OCI-LY7 (cell line): ENCODE measurements at regions not wholly inside any gene's neighbourhood (a gene's known extent, or its start where the extent isn't known, plus 50 kb on each side); places are given as distances from the start of the nearest gene placed in this dataset.

Experiments used
- BruUV-seq: library from RNA; stranded (reverse); fragments of 400-500 nt; replicated peaks from 2 replicates; lab custom pipeline; 2021; lab: Mats Ljungman, UMichigan
- CTCF ChIA-PET: fragments of 300-600 bp; sonication (Branson Sonifier 250); formaldehyde crosslinking; loops from one replicate; lab custom pipeline; 2022; ENCODE audit warnings: antibody characterized with exemption; ENCODE audit not compliant: unreplicated experiment; lab: Charles Lee
- POLR2A ChIA-PET: fragments of 300-600 bp; sonication (Branson Sonifier 250); formaldehyde crosslinking; loops from one replicate; lab custom pipeline; 2022; ENCODE audit warnings: antibody characterized with exemption; lab: Charles Lee
- DNase-seq: peaks from one replicate; pipeline ENCODE4 v3.0.0-alpha.2; 2015; ENCODE audit warnings: low spot score
- H2AFZ ChIP-seq: fragments of 200-600 bp; sonication (generic), shearing (Covaris generic); 2 replicates; pipeline ENCODE4 v1.6.1; 2014; ENCODE audit warnings: mild to moderate bottlenecking, antibody characterized with exemption, low read length, moderate library complexity
- H3K27ac ChIP-seq: fragments of 200-600 bp; sonication (generic); 2 replicates; pipeline ENCODE4 v1.5.1; 2014; ENCODE audit warnings: mixed run types, low read depth, mild to moderate bottlenecking, moderate library complexity, low read length, inconsistent platforms; ENCODE audit not compliant: poor library complexity, severe bottlenecking
- H3K36me3 ChIP-seq: fragments of 200-600 bp; sonication (generic); 2 replicates; pipeline ENCODE4 v1.6.1; 2014; ENCODE audit warnings: mild to moderate bottlenecking, antibody characterized with exemption, low read length, moderate library complexity, mixed read lengths; ENCODE audit not compliant: insufficient read depth
- H3K4me1 ChIP-seq: fragments of 200-600 bp; sonication (generic); 2 replicates; pipeline ENCODE4 v1.5.1; 2014; ENCODE audit warnings: mild to moderate bottlenecking, low read length; ENCODE audit not compliant: insufficient read depth, poor library complexity, severe bottlenecking
- H3K4me2 ChIP-seq: fragments of 200-600 bp; sonication (generic); 2 replicates; pipeline ENCODE4 v1.6.1; 2014; ENCODE audit warnings: mild to moderate bottlenecking, low read length
- H3K4me3 ChIP-seq: fragments of 200-600 bp; sonication (generic); 2 replicates; pipeline ENCODE4 v1.5.1; 2014; ENCODE audit warnings: mild to moderate bottlenecking, low read depth, low read length; ENCODE audit not compliant: poor library complexity, severe bottlenecking
- H3K79me2 ChIP-seq: fragments of 200-600 bp; sonication (generic); 2 replicates; pipeline ENCODE4 v1.6.1; 2016; ENCODE audit warnings: low read depth, mild to moderate bottlenecking, low read length, moderate library complexity, mixed read lengths; ENCODE audit not compliant: insufficient read depth
- H3K9me2 ChIP-seq: fragments of 200-600 bp; sonication (generic); 2 replicates; pipeline ENCODE4 v1.6.1; 2016; ENCODE audit warnings: mild to moderate bottlenecking, low read length, mixed read lengths; ENCODE audit not compliant: insufficient read depth
- H3K9me3 ChIP-seq: fragments of 200-600 bp; sonication (generic); 2 replicates; pipeline ENCODE4 v1.6.1; 2014; ENCODE audit warnings: mild to moderate bottlenecking, mixed run types, low read length, mixed read lengths
- H4K20me1 ChIP-seq: fragments of 200-600 bp; sonication (generic); 2 replicates; pipeline ENCODE4 v1.6.1; 2014; ENCODE audit warnings: mild to moderate bottlenecking, antibody characterized with exemption, low read length, moderate library complexity, mixed read lengths; ENCODE audit not compliant: insufficient read depth
- CTCF ChIP-seq: fragments of 200-600 bp; sonication (generic); conservative IDR thresholded peaks from 2 replicates; pipeline ENCODE4 v1.5.1; 2014; ENCODE audit warnings: mild to moderate bottlenecking, antibody characterized with exemption, low read length, moderate library complexity, mixed read lengths
- EZH2phosphoT487 ChIP-seq: fragments of 200-600 bp; sonication (generic); IDR thresholded peaks from 2 replicates; pipeline ENCODE4 v1.6.1; 2018; ENCODE audit warnings: low read depth, borderline replicate concordance, mild to moderate bottlenecking, mixed run types, antibody characterized with exemption, low read length, moderate library complexity, mixed read lengths
- intact Hi-C: fragments of 100-400 bp; cut with micrococcal nuclease; formaldehyde crosslinking; loops from one replicate; pipeline ENCODE4 v1.10.0; 2022; ENCODE audit not compliant: unreplicated experiment

GRCh38 chr11:23370580-23371275 lies 510.5 kb upstream of the CCDC179 start:
- no peak overlapping the region for H2AFZ ChIP-seq
- no peak overlapping the region for H3K27ac ChIP-seq
- no peaks in the 10 kb centered on the region; the same call in 1 of the 2 replicates for H3K9me3 ChIP-seq
- TF ChIP-seq EZH2phosphoT487 (no peak), CTCF (no peak)
- H3K36me3 ChIP-seq = no peaks in the 10 kb centered on the region
- intact Hi-C loops = no loop called here
- no peak for DNase-seq
- ChIA-PET CTCF (no interaction called here), POLR2A (no interaction called here)
- H3K4me1 ChIP-seq = no peaks in the 10 kb centered on the region
- no peaks in the 10 kb centered on the region for H3K9me2 ChIP-seq
- no TSS peak for BruUV-seq
- H3K4me3 ChIP-seq = no peak overlapping the region
- no peaks in the 10 kb centered on the region for H4K20me1 ChIP-seq
- no peak overlapping the region for H3K4me2 ChIP-seq
- no peaks in the 10 kb centered on the region for H3K79me2 ChIP-seq

- Histone ChIP-seq H3K9me3 (no peaks in the 10 kb centered on the region), H3K4me3 (no peak overlapping the region), H2AFZ (no peak overlapping the region), H3K36me3 (no peaks in the 10 kb centered on the region), H3K27ac (no peak overlapping the region), H3K79me2 (no peaks in the 10 kb centered on the region), H3K4me2 (no peak overlapping the region), H3K4me1 (no peaks in the 10 kb centered on the region), H3K9me2 (no peaks in the 10 kb centered on the region), H4K20me1 (no peaks in the 10 kb centered on the region)
- BruUV-seq = no TSS peak
- ChIA-PET CTCF (no interaction called here), POLR2A (no interaction called here)
- no peak for DNase-seq
- intact Hi-C loops = no loop called here
- TF ChIP-seq CTCF (no peak), EZH2phosphoT487 (no peak)
These were observed 517.6 kb upstream of the CCDC179 start for GRCh38 chr11:23377909-23378308.

- Histone ChIP-seq H3K4me1 (no peaks in the 10 kb centered on the region), H3K4me3 (no peak overlapping the region), H3K9me2 (no peaks in the 10 kb centered on the region), H3K36me3 (no peaks in the 10 kb centered on the region), H3K79me2 (no peaks in the 10 kb centered on the region), H3K4me2 (no peak overlapping the region), H2AFZ (no peak overlapping the region), H3K9me3 (no peaks in the 10 kb centered on the region), H3K27ac (no peak overlapping the region), H4K20me1 (no peaks in the 10 kb centered on the region)
- no peak for DNase-seq
- BruUV-seq = no TSS peak
- TF ChIP-seq EZH2phosphoT487 = no peak
- TF ChIP-seq CTCF = no peak
- intact Hi-C loops = no loop called here
- CTCF ChIA-PET = no interaction called here
- POLR2A ChIA-PET = interaction anchor here (0.6 kb wide), 1 partner anchor 41 kb away, joined by 3 read pairs; no protein-coding TSS in a partner anchor
These were observed 530.8 kb upstream of the CCDC179 start for GRCh38 chr11:23391031-23391430.
